ENCODE measurements at regions not wholly inside any gene's neighbourhood (a gene's known extent, or its start where the extent isn't known, plus 50 kb on each side); places are given as distances from the start of the nearest gene placed in this dataset.

DNA sequence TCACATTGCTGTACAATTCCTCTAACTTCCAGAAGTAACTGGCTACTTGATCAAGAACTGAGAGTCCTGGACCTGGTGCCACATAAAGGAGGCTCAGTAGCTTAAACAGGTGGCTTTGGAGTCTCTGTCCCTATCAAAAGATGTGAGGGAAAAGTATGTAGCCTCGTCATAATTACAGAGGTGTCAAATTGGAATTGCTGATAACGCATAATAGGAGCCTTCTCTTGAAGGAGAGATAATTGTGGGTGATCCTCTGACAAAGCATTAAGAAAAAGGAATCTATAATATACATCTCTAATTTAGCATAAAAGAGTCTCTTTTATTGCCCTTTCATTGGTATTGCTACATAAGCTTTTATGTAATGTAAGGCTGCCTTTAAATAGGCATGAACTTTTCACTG lies 1246.4 kb upstream of the CDH9 start:
- 14% methylated on average over 2 of the region's 2 CpGs for WGBS (ENCODE audit: low lambda C conversion rate)
- H3K4me2 ChIP-seq, result no peak overlapping the region
- TF ChIP-seq TAF1 (IDR thresholded peaks at IDR 0.05; ENCODE audit: borderline replicate concordance, low read depth, low read length), result no peak
- TF ChIP-seq, protein P1, sequence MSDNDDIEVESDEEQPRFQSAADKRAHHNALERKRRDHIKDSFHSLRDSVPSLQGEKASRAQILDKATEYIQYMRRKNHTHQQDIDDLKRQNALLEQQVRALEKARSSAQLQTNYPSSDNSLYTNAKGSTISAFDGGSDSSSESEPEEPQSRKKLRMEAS (IDR thresholded peaks at IDR 0.05; ENCODE audit: low read depth), result no peak
- TF ChIP-seq RAD21 (IDR thresholded peaks at IDR 0.05; ENCODE audit: low read length), result no peak
- TF ChIP-seq, protein P2, sequence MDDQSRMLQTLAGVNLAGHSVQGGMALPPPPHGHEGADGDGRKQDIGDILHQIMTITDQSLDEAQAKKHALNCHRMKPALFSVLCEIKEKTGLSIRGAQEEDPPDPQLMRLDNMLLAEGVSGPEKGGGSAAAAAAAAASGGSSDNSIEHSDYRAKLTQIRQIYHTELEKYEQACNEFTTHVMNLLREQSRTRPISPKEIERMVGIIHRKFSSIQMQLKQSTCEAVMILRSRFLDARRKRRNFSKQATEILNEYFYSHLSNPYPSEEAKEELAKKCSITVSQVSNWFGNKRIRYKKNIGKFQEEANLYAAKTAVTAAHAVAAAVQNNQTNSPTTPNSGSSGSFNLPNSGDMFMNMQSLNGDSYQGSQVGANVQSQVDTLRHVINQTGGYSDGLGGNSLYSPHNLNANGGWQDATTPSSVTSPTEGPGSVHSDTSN (IDR thresholded peaks at IDR 0.05), result no peak
- TF ChIP-seq YY1 (IDR thresholded peaks at IDR 0.05; ENCODE audit: low read depth), result no peak
- no peaks in the 10 kb centered on the region for H3K79me2 ChIP-seq (ENCODE audit: insufficient read depth)
- H4K20me1 ChIP-seq (ENCODE audit: insufficient read depth), result no peaks in the 10 kb centered on the region
- no peaks in the 10 kb centered on the region for H3K9me3 ChIP-seq
- no peak overlapping the region for H3K9ac ChIP-seq
- no peaks in the 10 kb centered on the region for H3K36me3 ChIP-seq (replicated peaks in 1 of 2; ENCODE audit: control insufficient read depth in 1 of 2, insufficient read depth in 2 of 2, low read length in 1 of 2)
- H3K27me3 ChIP-seq (ENCODE audit: insufficient read depth), result no peaks in the 10 kb centered on the region
- POLR2A ChIA-PET, result no interaction called here
- no peaks in the 10 kb centered on the region for H3K9me2 ChIP-seq
- H3F3A ChIP-seq (replicated peaks; ENCODE audit: insufficient read depth), result no peaks in the 10 kb centered on the region
- DNase-seq, result no peak
- no peak overlapping the region for H3K4me3 ChIP-seq (ENCODE audit: low read depth in 2 of 2, low read length in 1 of 2)
- H3K4me1 ChIP-seq (ENCODE audit: control insufficient read depth in 1 of 2, insufficient read depth in 2 of 2, low read depth in 1 of 2, low read length in 1 of 2), result no peaks in the 10 kb centered on the region
- H2AFZ ChIP-seq (ENCODE audit: low read depth), result no peak overlapping the region
- H3K27ac ChIP-seq (ENCODE audit: low read depth in 2 of 2, low read length in 1 of 2), result no peak overlapping the region
- CTCF ChIA-PET, result no interaction called here

DNA sequence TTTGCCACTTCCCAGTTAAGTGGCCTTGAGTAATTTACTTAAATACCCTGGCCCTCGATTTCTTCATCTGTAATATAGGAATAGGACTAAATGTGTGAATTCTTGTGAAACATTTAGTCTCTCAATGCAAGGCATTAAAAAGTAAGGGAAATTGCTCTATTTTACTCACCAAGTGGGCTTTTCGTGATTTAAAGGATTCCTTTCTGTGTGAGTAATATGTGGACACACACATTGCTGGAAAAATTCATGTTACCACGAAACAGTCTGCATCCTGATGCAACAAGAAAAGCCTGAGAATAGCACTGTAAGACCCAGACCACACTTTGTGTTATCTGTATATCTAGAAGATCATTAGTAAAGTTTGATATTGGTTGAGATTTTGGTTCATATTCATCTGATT lies 1243.0 kb upstream of the CDH9 start:
- Histone ChIP-seq H3K27ac (ENCODE audit: low read depth in 2 of 2, low read length in 1 of 2) (no peak overlapping the region), H3K27me3 (ENCODE audit: insufficient read depth) (no peaks in the 10 kb centered on the region), H3K36me3 (replicated peaks in 1 of 2; ENCODE audit: control insufficient read depth in 1 of 2, insufficient read depth in 2 of 2, low read length in 1 of 2) (no peaks in the 10 kb centered on the region), H3K9me3 (no peaks in the 10 kb centered on the region), H3K4me3 (ENCODE audit: low read depth in 2 of 2, low read length in 1 of 2) (no peak overlapping the region), H3K4me2 (no peak overlapping the region), H4K20me1 (ENCODE audit: insufficient read depth) (no peaks in the 10 kb centered on the region), H3F3A (replicated peaks; ENCODE audit: insufficient read depth) (no peaks in the 10 kb centered on the region), H2AFZ (ENCODE audit: low read depth) (no peak overlapping the region), H3K4me1 (ENCODE audit: control insufficient read depth in 1 of 2, insufficient read depth in 2 of 2, low read depth in 1 of 2, low read length in 1 of 2) (no peaks in the 10 kb centered on the region), H3K9me2 (no peaks in the 10 kb centered on the region), H3K9ac (no peak overlapping the region), H3K79me2 (ENCODE audit: insufficient read depth) (no peaks in the 10 kb centered on the region)
- TF ChIP-seq POLR2AphosphoS5 (IDR thresholded peaks at IDR 0.05; ENCODE audit: low read depth, low read length) (no peak), FOXJ3 (CRISPR knock-in tag; IDR thresholded peaks at IDR 0.05) (no peak)
- ChIA-PET CTCF (no interaction called here), POLR2A (no interaction called here)
- 6% methylated on average over 3 of the region's 3 CpGs for WGBS (ENCODE audit: low lambda C conversion rate)
- DNase-seq, result no peak

DNA sequence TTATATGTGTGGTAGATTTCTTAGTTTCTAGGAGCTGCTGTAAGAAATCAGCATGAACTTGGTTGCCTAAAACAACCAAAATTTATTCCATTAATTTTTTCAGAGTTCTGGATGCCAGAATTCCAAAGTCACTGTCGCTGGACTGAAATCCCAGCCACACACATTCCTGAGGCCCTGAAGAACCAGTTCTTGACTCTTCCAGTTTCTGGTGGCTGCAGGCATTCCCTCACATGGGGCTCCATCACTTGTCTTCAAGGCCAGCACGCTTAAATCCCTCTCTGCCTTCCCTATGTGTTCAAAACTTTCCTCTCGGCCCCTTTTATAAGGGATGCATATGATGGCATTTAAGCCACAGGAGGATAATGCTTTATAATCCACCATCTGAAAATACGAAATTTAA lies 1237.5 kb upstream of the CDH9 start:
- Histone ChIP-seq H3K36me3 (replicated peaks in 1 of 2; ENCODE audit: control insufficient read depth in 1 of 2, insufficient read depth in 2 of 2, low read length in 1 of 2) (no peaks in the 10 kb centered on the region), H3K27ac (ENCODE audit: low read depth in 2 of 2, low read length in 1 of 2) (no peak overlapping the region), H3K79me2 (ENCODE audit: insufficient read depth) (no peaks in the 10 kb centered on the region), H3F3A (replicated peaks; ENCODE audit: insufficient read depth) (no peaks in the 10 kb centered on the region), H3K4me3 (ENCODE audit: low read depth in 2 of 2, low read length in 1 of 2) (no peak overlapping the region), H3K9ac (no peak overlapping the region), H3K4me2 (no peak overlapping the region), H3K9me2 (no peaks in the 10 kb centered on the region), H3K27me3 (ENCODE audit: insufficient read depth) (no peaks in the 10 kb centered on the region), H4K20me1 (ENCODE audit: insufficient read depth) (no peaks in the 10 kb centered on the region), H3K9me3 (no peaks in the 10 kb centered on the region), H3K4me1 (ENCODE audit: control insufficient read depth in 1 of 2, insufficient read depth in 2 of 2, low read depth in 1 of 2, low read length in 1 of 2) (no peaks in the 10 kb centered on the region), H2AFZ (ENCODE audit: low read depth) (no peak overlapping the region)
- ChIA-PET POLR2A (no interaction called here), CTCF (no interaction called here)
- DNase-seq, result no peak
- no peak for TF ChIP-seq POLR2AphosphoS5 (IDR thresholded peaks at IDR 0.05; ENCODE audit: low read depth, low read length)
- TF ChIP-seq FOXJ3 (CRISPR knock-in tag; IDR thresholded peaks at IDR 0.05), result no peak
- TF ChIP-seq TAF1 (IDR thresholded peaks at IDR 0.05; ENCODE audit: borderline replicate concordance, low read depth, low read length), result no peak
- TF ChIP-seq JUND (IDR thresholded peaks at IDR 0.05), result no peak
- TF ChIP-seq MXI1 (IDR thresholded peaks at IDR 0.05; ENCODE audit: low read depth, low read length), result no peak
- no peak for TF ChIP-seq EP300 (IDR thresholded peaks at IDR 0.05; ENCODE audit: borderline replicate concordance in 1 of 2, low read depth in 1 of 2, low read length in 1 of 2)
- no peak for TF ChIP-seq ELF1 (IDR thresholded peaks at IDR 0.05)
- TF ChIP-seq, protein P2 (IDR thresholded peaks at IDR 0.05), result no peak
- TF ChIP-seq RFX5 (IDR thresholded peaks at IDR 0.05; ENCODE audit: low read length), result no peak
- no peak for TF ChIP-seq FOSL2 (IDR thresholded peaks at IDR 0.05; ENCODE audit: borderline replicate concordance, low read depth)
- no peak for TF ChIP-seq RAD21 (IDR thresholded peaks at IDR 0.05; ENCODE audit: low read length)
- WGBS (ENCODE audit: low lambda C conversion rate), result under 1% methylated on average over 4 of the region's 4 CpGs

Measured in SK-N-SH (cell line).